GM23338 (cell line): ENCODE measurements at regions not wholly inside any gene's neighbourhood (a gene's known extent, or its start where the extent isn't known, plus 50 kb on each side); places are given as distances from the start of the nearest gene placed in this dataset.
A peak's percentile ranks its signal among the peaks of the same experiment; 100 is the strongest.

ENCODE experiments used
- ATAC-seq: fragments of 200-7000 bp; cut with Tn5 transposase; 3 replicates; pipeline ENCODE4 v1.9.1; 2020
- DNase-seq: peaks from one replicate; pipeline ENCODE4 v3.0.0-alpha.2; 2015; ENCODE audit warnings: low spot score
- H2AFZ ChIP-seq: fragments of 200-600 bp; sonication (generic); 2 replicates; pipeline ENCODE4 v1.8.0; 2016; ENCODE audit warnings: antibody characterized with exemption, mild to moderate bottlenecking, moderate library complexity
- H3F3A ChIP-seq: fragments of 200-600 bp; sonication (generic); replicated peaks from 2 replicates; pipeline ENCODE4 v1.8.0; 2017; ENCODE audit warnings: antibody characterized with exemption, mixed run types, low read depth
- H3K27ac ChIP-seq: fragments of 200-600 bp; sonication (generic); 2 replicates; pipeline ENCODE4 v1.6.1; 2016; ENCODE audit warnings: low read depth
- H3K27me3 ChIP-seq: fragments of 200-600 bp; sonication (generic); 2 replicates; pipeline ENCODE4 v1.8.0; 2016; ENCODE audit warnings: mild to moderate bottlenecking, mixed run types, moderate library complexity; ENCODE audit not compliant: insufficient read depth
- H3K36me3 ChIP-seq: fragments of 200-600 bp; sonication (generic); 2 replicates; pipeline ENCODE4 v1.8.0; 2016; ENCODE audit warnings: mild to moderate bottlenecking; ENCODE audit not compliant: insufficient read depth
- H3K4me1 ChIP-seq: fragments of 200-600 bp; sonication (generic); 2 replicates; pipeline ENCODE4 v1.8.0; 2016; ENCODE audit warnings: mild to moderate bottlenecking, moderate library complexity; ENCODE audit not compliant: insufficient read depth
- H3K4me2 ChIP-seq: fragments of 200-600 bp; sonication (generic); 2 replicates; pipeline ENCODE4 v1.7.1; 2017; ENCODE audit warnings: mixed run types
- H3K4me3 ChIP-seq: fragments of 200-600 bp; sonication (generic); 2 replicates; pipeline ENCODE4 v1.6.1; 2016; ENCODE audit warnings: mixed run types
- H3K79me2 ChIP-seq: fragments of 200-600 bp; sonication (generic); replicated peaks from 2 replicates; pipeline ENCODE4 v1.8.0; 2017; ENCODE audit warnings: mild to moderate bottlenecking; ENCODE audit not compliant: insufficient read depth
- H3K9me2 ChIP-seq: fragments of 200-600 bp; sonication (generic); 2 replicates; pipeline ENCODE4 v1.8.0; 2017; ENCODE audit not compliant: insufficient read depth
- H4K20me1 ChIP-seq: fragments of 200-600 bp; sonication (generic); replicated peaks from 2 replicates; pipeline ENCODE4 v1.8.0; 2017; ENCODE audit warnings: mild to moderate bottlenecking; ENCODE audit not compliant: insufficient read depth
- H3K27ac Mint-ChIP-seq: 2 replicates; pipeline ENCODE4 v1.8.0; 2020; ENCODE audit warnings: inconsistent platforms, mild to moderate bottlenecking, moderate library complexity, mixed read lengths
- H3K27me3 Mint-ChIP-seq: 3 replicates; pipeline ENCODE4 v1.8.0; 2022; ENCODE audit warnings: low read depth, mild to moderate bottlenecking, moderate library complexity, mixed read lengths, inconsistent platforms; ENCODE audit not compliant: insufficient read depth, poor library complexity
- H3K36me3 Mint-ChIP-seq: 3 replicates; pipeline ENCODE4 v1.8.0; 2021; ENCODE audit warnings: low read depth, mild to moderate bottlenecking, inconsistent platforms, moderate library complexity, mixed read lengths
- H3K4me1 Mint-ChIP-seq: 3 replicates; pipeline ENCODE4 v1.8.0; 2020; ENCODE audit warnings: mild to moderate bottlenecking, inconsistent platforms, mixed read lengths
- H3K4me3 Mint-ChIP-seq: 3 replicates; pipeline ENCODE4 v1.8.0; 2021; ENCODE audit warnings: moderate library complexity, mild to moderate bottlenecking, inconsistent platforms, mixed read lengths
- H3K9me3 Mint-ChIP-seq: 3 replicates; pipeline ENCODE4 v1.8.0; 2020; ENCODE audit warnings: moderate library complexity, mild to moderate bottlenecking, inconsistent platforms, mixed read lengths
- CREB1 ChIP-seq: fragments of 250-450 bp; sonication (Bioruptor Pico); IDR thresholded peaks from 2 replicates; pipeline ENCODE4 v1.5.0; 2020; ENCODE audit warnings: low read depth, mild to moderate bottlenecking, moderate library complexity
- EZH2 ChIP-seq: fragments of 200-600 bp; sonication (generic); IDR thresholded peaks from one replicate; pipeline ENCODE4 v1.8.0; 2017; ENCODE audit warnings: antibody characterized with exemption, mild to moderate bottlenecking, low read depth; ENCODE audit not compliant: unreplicated experiment
- EZH2phosphoT487 ChIP-seq: fragments of 200-600 bp; sonication (generic); IDR thresholded peaks from one replicate; pipeline ENCODE4 v1.8.1; 2018; ENCODE audit warnings: antibody characterized with exemption; ENCODE audit not compliant: unreplicated experiment
- JUNB ChIP-seq: IDR thresholded peaks from one replicate; pipeline ENCODE4 v1.6.1; 2016; ENCODE audit warnings: antibody characterized with exemption; ENCODE audit not compliant: unreplicated experiment
- NANOG ChIP-seq: IDR thresholded peaks from 2 replicates; pipeline ENCODE4 v1.6.1; 2016; ENCODE audit warnings: antibody characterized with exemption, borderline replicate concordance
- POLR2AphosphoS5 ChIP-seq: IDR thresholded peaks from 2 replicates; pipeline ENCODE4 v1.6.1; 2016; ENCODE audit warnings: antibody characterized with exemption, low read depth
- STAT1 ChIP-seq: IDR thresholded peaks from one replicate; pipeline ENCODE4 v1.6.1; 2016; ENCODE audit warnings: antibody characterized with exemption; ENCODE audit not compliant: unreplicated experiment
- ZNF114 ChIP-seq: fragments of 250-450 bp; sonication (Bioruptor Pico); IDR thresholded peaks from 2 replicates; pipeline ENCODE4 v1.5.0; 2020; ENCODE audit warnings: mild to moderate bottlenecking, moderate library complexity
- ZNF331 ChIP-seq: fragments of 250-450 bp; sonication (Bioruptor Pico); IDR thresholded peaks from 2 replicates; pipeline ENCODE4 v1.5.0; 2020; ENCODE audit warnings: low read depth, mild to moderate bottlenecking, moderate library complexity
- TF ChIP-seq, protein P1 (sequence below): IDR thresholded peaks from one replicate; pipeline ENCODE4 v1.6.1; 2018; ENCODE audit warnings: antibody characterized with exemption; ENCODE audit not compliant: unreplicated experiment
- TF ChIP-seq, protein P2 (sequence below): IDR thresholded peaks from 2 replicates; pipeline ENCODE4 v1.6.1; 2016; ENCODE audit warnings: antibody characterized with exemption
- TF ChIP-seq, protein P3 (sequence below), 2 experiments: fragments of 200-600 bp in 1 of 2; sonication (generic) in 1 of 2; conservative IDR thresholded peaks; 2 replicates each; pipeline versions ENCODE4 v1.5.1 to v1.6.1; 2016 to 2017; ENCODE audit warnings: antibody characterized with exemption in 2 of 2, low read depth in 2 of 2, mild to moderate bottlenecking in 2 of 2, moderate library complexity in 1 of 2

DNA sequence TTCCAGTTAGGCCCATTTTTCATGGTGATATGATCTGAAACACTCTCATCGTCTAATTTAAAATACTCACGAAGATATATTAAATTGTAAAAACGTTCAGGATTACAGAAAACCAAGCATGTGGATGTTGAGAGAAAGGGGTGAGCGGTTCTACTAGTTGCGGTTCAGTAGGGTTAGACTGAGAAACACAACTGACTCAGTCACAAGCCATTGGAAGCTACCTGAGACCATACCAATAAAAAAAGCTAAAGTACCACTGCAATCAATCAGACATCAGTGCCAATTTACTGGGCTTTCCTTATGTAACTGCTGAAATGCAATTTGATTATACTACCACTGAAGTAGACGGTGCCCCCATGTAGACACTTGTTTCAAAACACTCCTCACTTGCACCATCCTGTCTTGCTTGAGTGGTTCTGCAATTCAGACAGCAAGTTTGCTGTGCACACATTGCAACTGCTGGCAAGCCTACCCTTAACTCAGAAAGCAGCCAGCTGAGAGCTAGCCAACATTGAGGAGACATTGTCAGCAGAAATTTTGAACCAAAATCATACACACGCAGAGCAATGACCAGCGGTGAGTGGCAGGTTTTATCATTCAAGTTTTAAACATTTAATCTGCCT, 368.7 kb upstream of the ARHGEF26 start (continued):
- TF ChIP-seq, protein P1, sequence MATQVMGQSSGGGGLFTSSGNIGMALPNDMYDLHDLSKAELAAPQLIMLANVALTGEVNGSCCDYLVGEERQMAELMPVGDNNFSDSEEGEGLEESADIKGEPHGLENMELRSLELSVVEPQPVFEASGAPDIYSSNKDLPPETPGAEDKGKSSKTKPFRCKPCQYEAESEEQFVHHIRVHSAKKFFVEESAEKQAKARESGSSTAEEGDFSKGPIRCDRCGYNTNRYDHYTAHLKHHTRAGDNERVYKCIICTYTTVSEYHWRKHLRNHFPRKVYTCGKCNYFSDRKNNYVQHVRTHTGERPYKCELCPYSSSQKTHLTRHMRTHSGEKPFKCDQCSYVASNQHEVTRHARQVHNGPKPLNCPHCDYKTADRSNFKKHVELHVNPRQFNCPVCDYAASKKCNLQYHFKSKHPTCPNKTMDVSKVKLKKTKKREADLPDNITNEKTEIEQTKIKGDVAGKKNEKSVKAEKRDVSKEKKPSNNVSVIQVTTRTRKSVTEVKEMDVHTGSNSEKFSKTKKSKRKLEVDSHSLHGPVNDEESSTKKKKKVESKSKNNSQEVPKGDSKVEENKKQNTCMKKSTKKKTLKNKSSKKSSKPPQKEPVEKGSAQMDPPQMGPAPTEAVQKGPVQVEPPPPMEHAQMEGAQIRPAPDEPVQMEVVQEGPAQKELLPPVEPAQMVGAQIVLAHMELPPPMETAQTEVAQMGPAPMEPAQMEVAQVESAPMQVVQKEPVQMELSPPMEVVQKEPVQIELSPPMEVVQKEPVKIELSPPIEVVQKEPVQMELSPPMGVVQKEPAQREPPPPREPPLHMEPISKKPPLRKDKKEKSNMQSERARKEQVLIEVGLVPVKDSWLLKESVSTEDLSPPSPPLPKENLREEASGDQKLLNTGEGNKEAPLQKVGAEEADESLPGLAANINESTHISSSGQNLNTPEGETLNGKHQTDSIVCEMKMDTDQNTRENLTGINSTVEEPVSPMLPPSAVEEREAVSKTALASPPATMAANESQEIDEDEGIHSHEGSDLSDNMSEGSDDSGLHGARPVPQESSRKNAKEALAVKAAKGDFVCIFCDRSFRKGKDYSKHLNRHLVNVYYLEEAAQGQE: no peak
- no peak for TF ChIP-seq ZNF331 (CRISPR knock-in tag)

DNA sequence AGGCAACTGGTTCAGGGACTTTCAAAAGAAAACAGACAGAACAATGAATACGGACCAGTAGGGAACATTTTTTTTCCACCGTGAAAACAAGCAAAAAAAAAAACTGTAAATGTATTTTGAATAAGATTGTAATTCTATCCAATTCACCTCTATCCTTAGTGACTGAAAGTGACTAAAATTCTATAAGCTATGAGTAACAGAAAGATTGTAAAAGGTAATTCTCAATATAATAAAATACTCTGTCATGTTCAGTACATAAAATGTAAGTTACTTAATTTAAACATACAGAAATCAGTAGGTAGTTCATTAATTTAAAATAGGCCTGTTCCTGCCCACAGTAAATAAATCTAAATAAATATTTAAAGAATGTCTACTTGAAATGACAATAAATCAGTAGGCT, 368.2 kb upstream of the ARHGEF26 start:
- Histone ChIP-seq H3K27ac (no peak overlapping the region), H3K27me3 (no peaks in the 10 kb centered on the region), H3F3A (no peaks in the 10 kb centered on the region), H2AFZ (peak overlapping the region; percentile 79; the same call in 1 of the 2 replicates), H3K79me2 (no peaks in the 10 kb centered on the region), H3K4me1 (peaks cover 9% of the 10 kb centered on the region; the same call in 1 of the 2 replicates), H3K4me2 (no peak overlapping the region), H3K9me2 (no peaks in the 10 kb centered on the region), H3K4me3 (no peak overlapping the region), H3K36me3 (no peaks in the 10 kb centered on the region), H4K20me1 (no peaks in the 10 kb centered on the region)
- Mint-ChIP-seq H3K4me3 (no peak overlapping the region), H3K27me3 (no peaks in the 10 kb centered on the region), H3K36me3 (no peaks in the 10 kb centered on the region; the same call in 2 of the 3 replicates), H3K4me1 (peaks cover 3% of the 10 kb centered on the region; the same call in 1 of the 3 replicates), H3K9me3 (no peaks in the 10 kb centered on the region), H3K27ac (no peak overlapping the region)
- ATAC-seq (no peak), DNase-seq (no peak)
- TF ChIP-seq EZH2phosphoT487 (no peak), ZNF331 (CRISPR knock-in tag) (no peak), CREB1 (CRISPR knock-in tag) (no peak), JUNB (no peak), EZH2 (no peak), STAT1 (no peak), NANOG (no peak), ZNF114 (CRISPR knock-in tag) (no peak), POLR2AphosphoS5 (no peak)
- TF ChIP-seq, protein P1: no peak
- TF ChIP-seq, protein P2, sequence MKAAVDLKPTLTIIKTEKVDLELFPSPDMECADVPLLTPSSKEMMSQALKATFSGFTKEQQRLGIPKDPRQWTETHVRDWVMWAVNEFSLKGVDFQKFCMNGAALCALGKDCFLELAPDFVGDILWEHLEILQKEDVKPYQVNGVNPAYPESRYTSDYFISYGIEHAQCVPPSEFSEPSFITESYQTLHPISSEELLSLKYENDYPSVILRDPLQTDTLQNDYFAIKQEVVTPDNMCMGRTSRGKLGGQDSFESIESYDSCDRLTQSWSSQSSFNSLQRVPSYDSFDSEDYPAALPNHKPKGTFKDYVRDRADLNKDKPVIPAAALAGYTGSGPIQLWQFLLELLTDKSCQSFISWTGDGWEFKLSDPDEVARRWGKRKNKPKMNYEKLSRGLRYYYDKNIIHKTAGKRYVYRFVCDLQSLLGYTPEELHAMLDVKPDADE: no peak
- TF ChIP-seq, protein P3, sequence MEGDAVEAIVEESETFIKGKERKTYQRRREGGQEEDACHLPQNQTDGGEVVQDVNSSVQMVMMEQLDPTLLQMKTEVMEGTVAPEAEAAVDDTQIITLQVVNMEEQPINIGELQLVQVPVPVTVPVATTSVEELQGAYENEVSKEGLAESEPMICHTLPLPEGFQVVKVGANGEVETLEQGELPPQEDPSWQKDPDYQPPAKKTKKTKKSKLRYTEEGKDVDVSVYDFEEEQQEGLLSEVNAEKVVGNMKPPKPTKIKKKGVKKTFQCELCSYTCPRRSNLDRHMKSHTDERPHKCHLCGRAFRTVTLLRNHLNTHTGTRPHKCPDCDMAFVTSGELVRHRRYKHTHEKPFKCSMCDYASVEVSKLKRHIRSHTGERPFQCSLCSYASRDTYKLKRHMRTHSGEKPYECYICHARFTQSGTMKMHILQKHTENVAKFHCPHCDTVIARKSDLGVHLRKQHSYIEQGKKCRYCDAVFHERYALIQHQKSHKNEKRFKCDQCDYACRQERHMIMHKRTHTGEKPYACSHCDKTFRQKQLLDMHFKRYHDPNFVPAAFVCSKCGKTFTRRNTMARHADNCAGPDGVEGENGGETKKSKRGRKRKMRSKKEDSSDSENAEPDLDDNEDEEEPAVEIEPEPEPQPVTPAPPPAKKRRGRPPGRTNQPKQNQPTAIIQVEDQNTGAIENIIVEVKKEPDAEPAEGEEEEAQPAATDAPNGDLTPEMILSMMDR (conservative IDR thresholded peaks at IDR 0.05; ENCODE audit: low read depth in 2 of 2): no peak
